HL-60 (cell line): ENCODE measurements at regions not wholly inside any gene's neighbourhood (a gene's known extent, or its start where the extent isn't known, plus 50 kb on each side); places are given as distances from the start of the nearest gene placed in this dataset.

Experiments used
- GABPA ChIP-seq: IDR thresholded peaks from 2 replicates; pipeline ENCODE4 v1.6.1; 2012; ENCODE audit warnings: low read depth
- POLR2AphosphoS5 ChIP-seq: IDR thresholded peaks from 2 replicates; pipeline ENCODE4 v1.6.1; 2012; ENCODE audit warnings: low read depth
- TF ChIP-seq, protein P1 (sequence below): IDR thresholded peaks from one replicate; pipeline ENCODE4 v1.5.1; 2011; ENCODE audit warnings: low read length, control low read depth, inconsistent platforms; ENCODE audit not compliant: insufficient read depth
- TF ChIP-seq, protein P2 (sequence below): IDR thresholded peaks from 2 replicates; pipeline ENCODE4 v1.6.1; 2012; ENCODE audit warnings: low read depth; ENCODE audit not compliant: insufficient replicate concordance

DNA sequence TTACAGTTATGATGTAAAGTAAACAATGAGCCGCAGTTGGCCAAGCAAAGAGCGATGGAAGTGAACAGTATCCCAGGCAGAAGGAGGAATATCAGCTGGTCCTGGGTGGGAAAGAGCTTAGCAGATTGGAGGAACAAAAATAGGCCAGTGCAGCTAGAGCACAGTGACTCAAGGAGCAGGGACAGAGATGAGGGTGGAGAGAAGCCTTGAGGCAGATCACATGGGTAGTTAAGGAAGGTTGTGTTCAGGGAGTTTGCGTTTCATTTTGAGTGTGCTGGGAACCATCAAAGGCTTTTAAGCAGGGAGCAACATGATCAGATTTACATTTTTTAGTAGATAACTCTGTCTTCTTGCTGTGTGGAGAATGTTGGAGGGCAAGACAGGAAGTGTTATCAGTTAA is 113.6 kb downstream of the OAT start:
- TF ChIP-seq, protein P1, sequence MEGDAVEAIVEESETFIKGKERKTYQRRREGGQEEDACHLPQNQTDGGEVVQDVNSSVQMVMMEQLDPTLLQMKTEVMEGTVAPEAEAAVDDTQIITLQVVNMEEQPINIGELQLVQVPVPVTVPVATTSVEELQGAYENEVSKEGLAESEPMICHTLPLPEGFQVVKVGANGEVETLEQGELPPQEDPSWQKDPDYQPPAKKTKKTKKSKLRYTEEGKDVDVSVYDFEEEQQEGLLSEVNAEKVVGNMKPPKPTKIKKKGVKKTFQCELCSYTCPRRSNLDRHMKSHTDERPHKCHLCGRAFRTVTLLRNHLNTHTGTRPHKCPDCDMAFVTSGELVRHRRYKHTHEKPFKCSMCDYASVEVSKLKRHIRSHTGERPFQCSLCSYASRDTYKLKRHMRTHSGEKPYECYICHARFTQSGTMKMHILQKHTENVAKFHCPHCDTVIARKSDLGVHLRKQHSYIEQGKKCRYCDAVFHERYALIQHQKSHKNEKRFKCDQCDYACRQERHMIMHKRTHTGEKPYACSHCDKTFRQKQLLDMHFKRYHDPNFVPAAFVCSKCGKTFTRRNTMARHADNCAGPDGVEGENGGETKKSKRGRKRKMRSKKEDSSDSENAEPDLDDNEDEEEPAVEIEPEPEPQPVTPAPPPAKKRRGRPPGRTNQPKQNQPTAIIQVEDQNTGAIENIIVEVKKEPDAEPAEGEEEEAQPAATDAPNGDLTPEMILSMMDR: no peak
- no peak for TF ChIP-seq POLR2AphosphoS5
- TF ChIP-seq, protein P2, sequence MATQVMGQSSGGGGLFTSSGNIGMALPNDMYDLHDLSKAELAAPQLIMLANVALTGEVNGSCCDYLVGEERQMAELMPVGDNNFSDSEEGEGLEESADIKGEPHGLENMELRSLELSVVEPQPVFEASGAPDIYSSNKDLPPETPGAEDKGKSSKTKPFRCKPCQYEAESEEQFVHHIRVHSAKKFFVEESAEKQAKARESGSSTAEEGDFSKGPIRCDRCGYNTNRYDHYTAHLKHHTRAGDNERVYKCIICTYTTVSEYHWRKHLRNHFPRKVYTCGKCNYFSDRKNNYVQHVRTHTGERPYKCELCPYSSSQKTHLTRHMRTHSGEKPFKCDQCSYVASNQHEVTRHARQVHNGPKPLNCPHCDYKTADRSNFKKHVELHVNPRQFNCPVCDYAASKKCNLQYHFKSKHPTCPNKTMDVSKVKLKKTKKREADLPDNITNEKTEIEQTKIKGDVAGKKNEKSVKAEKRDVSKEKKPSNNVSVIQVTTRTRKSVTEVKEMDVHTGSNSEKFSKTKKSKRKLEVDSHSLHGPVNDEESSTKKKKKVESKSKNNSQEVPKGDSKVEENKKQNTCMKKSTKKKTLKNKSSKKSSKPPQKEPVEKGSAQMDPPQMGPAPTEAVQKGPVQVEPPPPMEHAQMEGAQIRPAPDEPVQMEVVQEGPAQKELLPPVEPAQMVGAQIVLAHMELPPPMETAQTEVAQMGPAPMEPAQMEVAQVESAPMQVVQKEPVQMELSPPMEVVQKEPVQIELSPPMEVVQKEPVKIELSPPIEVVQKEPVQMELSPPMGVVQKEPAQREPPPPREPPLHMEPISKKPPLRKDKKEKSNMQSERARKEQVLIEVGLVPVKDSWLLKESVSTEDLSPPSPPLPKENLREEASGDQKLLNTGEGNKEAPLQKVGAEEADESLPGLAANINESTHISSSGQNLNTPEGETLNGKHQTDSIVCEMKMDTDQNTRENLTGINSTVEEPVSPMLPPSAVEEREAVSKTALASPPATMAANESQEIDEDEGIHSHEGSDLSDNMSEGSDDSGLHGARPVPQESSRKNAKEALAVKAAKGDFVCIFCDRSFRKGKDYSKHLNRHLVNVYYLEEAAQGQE: no peak
- no peak for TF ChIP-seq GABPA
